ENCODE measurements at regions not wholly inside any gene's neighbourhood (a gene's known extent, or its start where the extent isn't known, plus 50 kb on each side); places are given as distances from the start of the nearest gene placed in this dataset.

GRCh38 chr12:23005387-23005786 is 380.4 kb downstream of the ETNK1 start:
- Histone ChIP-seq H3K36me3 (replicated peaks in 1 of 2; ENCODE audit: control insufficient read depth in 2 of 2, insufficient read depth in 2 of 2, low read length in 2 of 2) (no peaks in the 10 kb centered on the region), H3K14ac (ENCODE audit: low read length) (no peak overlapping the region), H3K9me3 (replicated peaks in 1 of 2; ENCODE audit: control insufficient read depth in 2 of 2, insufficient read depth in 1 of 2, low read depth in 1 of 2, low read length in 2 of 2) (no peaks in the 10 kb centered on the region), H3K4me1 (ENCODE audit: control insufficient read depth in 2 of 2, insufficient read depth in 1 of 2, low read depth in 1 of 2, low read length in 2 of 2) (peaks cover 8 to 12% of the 10 kb centered on the region in 2 donors), H4K8ac (ENCODE audit: low read depth, low read length) (no peak overlapping the region), H3K4ac (ENCODE audit: low read length) (no peak overlapping the region), H3K27me3 (ENCODE audit: control insufficient read depth in 3 of 3, insufficient read depth in 3 of 3, low read depth in 1 of 3, low read length in 3 of 3) (no peaks in the 10 kb centered on the region), H2BK5ac (ENCODE audit: low read length) (no peak overlapping the region), H2BK15ac (ENCODE audit: low read length) (no peak overlapping the region), H3K4me2 (ENCODE audit: insufficient read depth, low read length, poor library complexity, severe bottlenecking) (no peak overlapping the region), H3K18ac (ENCODE audit: low read length) (no peak overlapping the region), H3K4me3 (ENCODE audit: low read length in 2 of 2) (no peak overlapping the region), H2AK5ac (ENCODE audit: low read depth, low read length) (no peak overlapping the region), H2BK12ac (ENCODE audit: low read length) (no peak overlapping the region), H4K91ac (ENCODE audit: low read depth, low read length, poor library complexity) (no peak overlapping the region), H3K23ac (ENCODE audit: low read depth, low read length, poor library complexity) (no peak overlapping the region), H3K79me1 (ENCODE audit: low read depth, low read length) (no peaks in the 10 kb centered on the region), H3K9ac (ENCODE audit: low read depth, low read length, poor library complexity) (no peak overlapping the region), H2BK120ac (ENCODE audit: low read depth, low read length) (no peak overlapping the region), H3K27ac (replicated peaks; ENCODE audit: low read length) (no peak overlapping the region), H2AFZ (ENCODE audit: low read length) (no peak overlapping the region)
- no peak for DNase-seq (ENCODE audit: low spot score)
- no CpG with 5 or more reads among the region's 2 CpGs for WGBS, 2 donors (ENCODE audit: extremely low coverage in 2 of 2, insufficient read length in 2 of 2, insufficient replicate concordance in 1 of 2)

- H3K27me3 ChIP-seq (ENCODE audit: control insufficient read depth in 3 of 3, insufficient read depth in 3 of 3, low read depth in 1 of 3, low read length in 3 of 3): no peaks in the 10 kb centered on the region
- H2BK120ac ChIP-seq (ENCODE audit: low read depth, low read length): peak overlapping the region; percentile 40
- DNase-seq (ENCODE audit: low spot score): no peak
- H2AFZ ChIP-seq (ENCODE audit: low read length): peak overlapping the region; percentile 45
- no peak overlapping the region for H2BK5ac ChIP-seq (ENCODE audit: low read length)
- no peak overlapping the region for H3K4me2 ChIP-seq (ENCODE audit: insufficient read depth, low read length, poor library complexity, severe bottlenecking)
- H3K79me1 ChIP-seq (ENCODE audit: low read depth, low read length): no peaks in the 10 kb centered on the region
- H4K8ac ChIP-seq (ENCODE audit: low read depth, low read length): no peak overlapping the region
- H2AK5ac ChIP-seq (ENCODE audit: low read depth, low read length): no peak overlapping the region
- H3K4me3 ChIP-seq (ENCODE audit: low read length in 2 of 2): no peak overlapping the region
- peaks cover 8 to 12% of the 10 kb centered on the region in 2 donors for H3K4me1 ChIP-seq (ENCODE audit: control insufficient read depth in 2 of 2, insufficient read depth in 1 of 2, low read depth in 1 of 2, low read length in 2 of 2)
- no peaks in the 10 kb centered on the region for H3K36me3 ChIP-seq (replicated peaks in 1 of 2; ENCODE audit: control insufficient read depth in 2 of 2, insufficient read depth in 2 of 2, low read length in 2 of 2)
- no peaks in the 10 kb centered on the region for H3K9me3 ChIP-seq (replicated peaks in 1 of 2; ENCODE audit: control insufficient read depth in 2 of 2, insufficient read depth in 1 of 2, low read depth in 1 of 2, low read length in 2 of 2)
- H2BK12ac ChIP-seq (ENCODE audit: low read length): no peak overlapping the region
- H2BK15ac ChIP-seq (ENCODE audit: low read length): no peak overlapping the region
- H3K18ac ChIP-seq (ENCODE audit: low read length): no peak overlapping the region
- no peak overlapping the region for H3K27ac ChIP-seq (replicated peaks; ENCODE audit: low read length)
- H3K4ac ChIP-seq (ENCODE audit: low read length): no peak overlapping the region
- H3K23ac ChIP-seq (ENCODE audit: low read depth, low read length, poor library complexity): no peak overlapping the region
- H3K14ac ChIP-seq (ENCODE audit: low read length): no peak overlapping the region
- WGBS, 2 donors (ENCODE audit: extremely low coverage in 2 of 2, insufficient read length in 2 of 2, insufficient replicate concordance in 1 of 2): no CpG with 5 or more reads among the region's 2 CpGs
- H3K9ac ChIP-seq (ENCODE audit: low read depth, low read length, poor library complexity): no peak overlapping the region
- no peak overlapping the region for H4K91ac ChIP-seq (ENCODE audit: low read depth, low read length, poor library complexity)
Observed at GRCh38 chr12:23006413-23006812, 381.4 kb downstream of the ETNK1 start.

- no peaks in the 10 kb centered on the region for H3K79me1 ChIP-seq (ENCODE audit: low read depth, low read length)
- no peak overlapping the region for H2BK12ac ChIP-seq (ENCODE audit: low read length)
- WGBS, 2 donors (ENCODE audit: extremely low coverage in 2 of 2, insufficient read length in 2 of 2, insufficient replicate concordance in 1 of 2): no CpG with 5 or more reads among the region's 5 CpGs
- H3K27ac ChIP-seq (replicated peaks; ENCODE audit: low read length): no peak overlapping the region
- no peak overlapping the region for H2BK120ac ChIP-seq (ENCODE audit: low read depth, low read length)
- H2BK5ac ChIP-seq (ENCODE audit: low read length): no peak overlapping the region
- no peak overlapping the region for H4K91ac ChIP-seq (ENCODE audit: low read depth, low read length, poor library complexity)
- no peaks in the 10 kb centered on the region for H3K9me3 ChIP-seq (replicated peaks in 1 of 2; ENCODE audit: control insufficient read depth in 2 of 2, insufficient read depth in 1 of 2, low read depth in 1 of 2, low read length in 2 of 2)
- no peaks in the 10 kb centered on the region for H3K36me3 ChIP-seq (replicated peaks in 1 of 2; ENCODE audit: control insufficient read depth in 2 of 2, insufficient read depth in 2 of 2, low read length in 2 of 2)
- H3K4me2 ChIP-seq (ENCODE audit: insufficient read depth, low read length, poor library complexity, severe bottlenecking): no peak overlapping the region
- H3K23ac ChIP-seq (ENCODE audit: low read depth, low read length, poor library complexity): no peak overlapping the region
- H2AK5ac ChIP-seq (ENCODE audit: low read depth, low read length): no peak overlapping the region
- H3K18ac ChIP-seq (ENCODE audit: low read length): no peak overlapping the region
- no peak overlapping the region for H3K4ac ChIP-seq (ENCODE audit: low read length)
- no peaks in the 10 kb centered on the region for H3K27me3 ChIP-seq (ENCODE audit: control insufficient read depth in 3 of 3, insufficient read depth in 3 of 3, low read depth in 1 of 3, low read length in 3 of 3)
- H3K4me3 ChIP-seq (ENCODE audit: low read length in 2 of 2): no peak overlapping the region
- peaks cover 1 to 12% of the 10 kb centered on the region in 2 donors for H3K4me1 ChIP-seq (ENCODE audit: control insufficient read depth in 2 of 2, insufficient read depth in 1 of 2, low read depth in 1 of 2, low read length in 2 of 2)
- H3K14ac ChIP-seq (ENCODE audit: low read length): no peak overlapping the region
- no peak overlapping the region for H2BK15ac ChIP-seq (ENCODE audit: low read length)
- no peak for DNase-seq (ENCODE audit: low spot score)
- H4K8ac ChIP-seq (ENCODE audit: low read depth, low read length): no peak overlapping the region
- H3K9ac ChIP-seq (ENCODE audit: low read depth, low read length, poor library complexity): no peak overlapping the region
- peak overlapping the region; percentile 18 for H2AFZ ChIP-seq (ENCODE audit: low read length)
Observed at GRCh38 chr12:23008623-23009022, 383.7 kb downstream of the ETNK1 start.

GRCh38 chr12:23014749-23015148 is 389.8 kb downstream of the ETNK1 start:
- no peak overlapping the region for H3K4me3 ChIP-seq (ENCODE audit: low read length in 2 of 2)
- H3K27ac ChIP-seq (replicated peaks; ENCODE audit: low read length): no peak overlapping the region
- DNase-seq (ENCODE audit: low spot score): no peak
- H3K79me1 ChIP-seq (ENCODE audit: low read depth, low read length): no peaks in the 10 kb centered on the region
- no peak overlapping the region for H4K91ac ChIP-seq (ENCODE audit: low read depth, low read length, poor library complexity)
- H3K23ac ChIP-seq (ENCODE audit: low read depth, low read length, poor library complexity): no peak overlapping the region
- H2AK5ac ChIP-seq (ENCODE audit: low read depth, low read length): no peak overlapping the region
- no peaks in the 10 kb centered on the region for H3K27me3 ChIP-seq (ENCODE audit: control insufficient read depth in 3 of 3, insufficient read depth in 3 of 3, low read depth in 1 of 3, low read length in 3 of 3)
- no peak overlapping the region for H3K9ac ChIP-seq (ENCODE audit: low read depth, low read length, poor library complexity)
- H3K18ac ChIP-seq (ENCODE audit: low read length): no peak overlapping the region
- no peak overlapping the region for H2BK5ac ChIP-seq (ENCODE audit: low read length)
- H3K9me3 ChIP-seq (replicated peaks in 1 of 2; ENCODE audit: control insufficient read depth in 2 of 2, insufficient read depth in 1 of 2, low read depth in 1 of 2, low read length in 2 of 2): no peaks in the 10 kb centered on the region
- H2BK12ac ChIP-seq (ENCODE audit: low read length): no peak overlapping the region
- H3K14ac ChIP-seq (ENCODE audit: low read length): no peak overlapping the region
- H3K4ac ChIP-seq (ENCODE audit: low read length): no peak overlapping the region
- no peak overlapping the region for H2AFZ ChIP-seq (ENCODE audit: low read length)
- no peaks in the 10 kb centered on the region for H3K4me1 ChIP-seq (ENCODE audit: control insufficient read depth in 2 of 2, insufficient read depth in 1 of 2, low read depth in 1 of 2, low read length in 2 of 2)
- H3K4me2 ChIP-seq (ENCODE audit: insufficient read depth, low read length, poor library complexity, severe bottlenecking): no peak overlapping the region
- H2BK120ac ChIP-seq (ENCODE audit: low read depth, low read length): no peak overlapping the region
- no peak overlapping the region for H2BK15ac ChIP-seq (ENCODE audit: low read length)
- H4K8ac ChIP-seq (ENCODE audit: low read depth, low read length): no peak overlapping the region
- no peaks in the 10 kb centered on the region for H3K36me3 ChIP-seq (replicated peaks in 1 of 2; ENCODE audit: control insufficient read depth in 2 of 2, insufficient read depth in 2 of 2, low read length in 2 of 2)
